GM12878 (cell line): ENCODE measurements at regions not wholly inside any gene's neighbourhood (a gene's known extent, or its start where the extent isn't known, plus 50 kb on each side); places are given as distances from the start of the nearest gene placed in this dataset.

Source experiments
- ATAC-seq: fragments of 200-7000 bp; cut with Tn5 transposase; 3 replicates; pipeline ENCODE4 v1.9.1; 2020; ENCODE audit warnings: mild to moderate bottlenecking, moderate library complexity
- BruUV-seq: library from RNA; stranded (reverse); fragments of 400-500 nt; replicated peaks from 2 replicates; lab custom pipeline; 2021; lab: Mats Ljungman, UMichigan
- CTCF ChIA-PET: fragments of 300-600 bp; sonication (Branson Sonifier 250); formaldehyde crosslinking; extraction: SDS; loops from one replicate; lab custom pipeline; 2021; ENCODE audit warnings: inconsistent platforms; lab: Yijun Ruan, JAX
- POLR2A ChIA-PET: fragments of 350-600 bp; formaldehyde crosslinking; extraction: SDS; loops from one replicate; lab custom pipeline; 2021; ENCODE audit warnings: inconsistent platforms; lab: Charles Lee
- RAD21 ChIA-PET: fragments of 300-600 bp; sonication (Branson Sonifier 250); formaldehyde crosslinking; loops from one replicate; lab custom pipeline; 2023; ENCODE audit warnings: antibody characterized with exemption; ENCODE audit not compliant: unreplicated experiment; lab: Charles Lee
- SMC1A ChIA-PET: fragments of 300-600 bp; sonication (Branson Sonifier 250); formaldehyde crosslinking; loops from one replicate; lab custom pipeline; 2023; ENCODE audit not compliant: unreplicated experiment, uncharacterized antibody; lab: Charles Lee
- DNase-seq: peaks from one replicate; pipeline ENCODE4 v3.0.0-alpha.2; 2011; ENCODE audit warnings: low read depth, low spot score
- FAIRE-seq: peaks from 3 replicates; lab custom pipeline; 2011; peaks lifted over from hg19 to GRCh38; lab: Jason Lieb, UNC
- H2AFZ ChIP-seq: 2 replicates; pipeline ENCODE4 v1.6.0; 2011; ENCODE audit warnings: low read depth, low read length, control low read depth; ENCODE audit not compliant: control insufficient read depth
- H3K27ac ChIP-seq: 2 replicates; pipeline ENCODE4 v1.5.1; 2011; ENCODE audit warnings: control low read depth; ENCODE audit not compliant: control insufficient read depth, insufficient read depth
- H3K27me3 ChIP-seq, 2 experiments: replicated peaks in 1 of 2; 2 replicates each; pipeline versions ENCODE4 v1.6.0 to v1.6.1; 2011; ENCODE audit warnings: low read length in 1 of 2; ENCODE audit not compliant: control insufficient read depth in 2 of 2, insufficient read depth in 2 of 2
- H3K36me3 ChIP-seq, 2 experiments: 2 replicates each; pipeline ENCODE4 v1.5.1; 2011; ENCODE audit warnings: low read length in 1 of 2; ENCODE audit not compliant: control insufficient read depth in 2 of 2, insufficient read depth in 2 of 2
- H3K4me1 ChIP-seq: 2 replicates; pipeline ENCODE4 v1.6.1; 2011; ENCODE audit warnings: mild to moderate bottlenecking, low read length, moderate library complexity, mixed read lengths; ENCODE audit not compliant: control insufficient read depth, insufficient read depth
- H3K4me2 ChIP-seq: 2 replicates; pipeline ENCODE4 v1.6.0; 2011; ENCODE audit warnings: control low read depth; ENCODE audit not compliant: control insufficient read depth, insufficient read depth
- H3K4me3 ChIP-seq: fragments of 200-600 bp; sonication (generic); 2 replicates; pipeline ENCODE4 v1.5.1; 2016
- H3K79me2 ChIP-seq: 2 replicates; pipeline ENCODE4 v1.6.0; 2011; ENCODE audit warnings: low read length; ENCODE audit not compliant: control insufficient read depth, insufficient read depth
- H3K9ac ChIP-seq: 2 replicates; pipeline ENCODE4 v1.8.0; 2011; ENCODE audit warnings: low read length, control low read depth, mixed read lengths; ENCODE audit not compliant: control insufficient read depth, insufficient read depth
- H3K9me3 ChIP-seq: replicated peaks from 3 replicates; pipeline ENCODE4 v1.5.1; 2011; ENCODE audit warnings: mild to moderate bottlenecking, low read length; ENCODE audit not compliant: control insufficient read depth, insufficient read depth
- H4K20me1 ChIP-seq: 2 replicates; pipeline ENCODE4 v1.6.0; 2011; ENCODE audit not compliant: control insufficient read depth, insufficient read depth
- BCL11A ChIP-seq: IDR thresholded peaks from 2 replicates; pipeline ENCODE4 v1.6.1; 2011; ENCODE audit warnings: low read depth, low read length
- CREB1 ChIP-seq: IDR thresholded peaks from 2 replicates; pipeline ENCODE4 v1.6.1; 2012; ENCODE audit warnings: low read depth, mild to moderate bottlenecking, inconsistent platforms
- DPF2 ChIP-seq: fragments of 450-650 bp; IDR thresholded peaks from 2 replicates; pipeline ENCODE4 v1.6.1; 2017; ENCODE audit warnings: mild to moderate bottlenecking
- ETV6 ChIP-seq, 2 experiments: fragments of 450-650 bp in 1 of 2; IDR thresholded peaks in 1 of 2; conservative IDR thresholded peaks in 1 of 2; 2 replicates each; pipeline ENCODE4 v1.6.1; 2014; ENCODE audit warnings: antibody characterized with exemption in 1 of 2, borderline replicate concordance in 1 of 2, low read depth in 1 of 2, mild to moderate bottlenecking in 1 of 2, moderate library complexity in 1 of 2
- HCFC1 ChIP-seq: fragments of 150-350 bp; IDR thresholded peaks from 2 replicates; pipeline ENCODE4 v1.6.1; 2014; ENCODE audit warnings: low read length
- HDAC2 ChIP-seq: fragments of 200-600 bp; sonication (generic); IDR thresholded peaks from 2 replicates; pipeline ENCODE4 v1.6.1; 2017
- HDAC6 ChIP-seq: fragments of 200-600 bp; sonication (generic); IDR thresholded peaks from one replicate; pipeline ENCODE4 v1.8.0; 2017; ENCODE audit warnings: antibody characterized with exemption; ENCODE audit not compliant: unreplicated experiment
- IRF3 ChIP-seq: fragments of 450-650 bp; IDR thresholded peaks from 2 replicates; pipeline ENCODE4 v1.6.1; 2014; ENCODE audit warnings: mild to moderate bottlenecking
- KDM1A ChIP-seq: fragments of 200-600 bp; sonication (generic); IDR thresholded peaks from 2 replicates; pipeline ENCODE4 v1.6.1; 2016; ENCODE audit warnings: borderline replicate concordance
- MLLT1 ChIP-seq: fragments of 450-650 bp; IDR thresholded peaks from 2 replicates; pipeline ENCODE4 v1.6.1; 2016; ENCODE audit warnings: mild to moderate bottlenecking
- NR2F1 ChIP-seq: fragments of 450-650 bp; conservative IDR thresholded peaks from 2 replicates; pipeline ENCODE4 v1.6.1; 2017; ENCODE audit warnings: mild to moderate bottlenecking
- RAD21 ChIP-seq: IDR thresholded peaks from 2 replicates; pipeline ENCODE4 v1.6.1; 2011; ENCODE audit warnings: mild to moderate bottlenecking, low read depth, low read length, moderate library complexity; ENCODE audit not compliant: insufficient read depth
- RAD51 ChIP-seq: fragments of 450-650 bp; IDR thresholded peaks from 2 replicates; pipeline ENCODE4 v1.6.1; 2016; ENCODE audit warnings: moderate library complexity, mild to moderate bottlenecking, inconsistent platforms
- RCOR1 ChIP-seq: conservative IDR thresholded peaks from 2 replicates; pipeline ENCODE4 v1.6.1; 2012; ENCODE audit warnings: low read depth, low read length, improper control_type of control experiment
- WRNIP1 ChIP-seq: IDR thresholded peaks from 2 replicates; pipeline ENCODE4 v1.6.1; 2011; ENCODE audit warnings: low read depth, low read length, improper control_type of control experiment, borderline replicate concordance
- ZBTB33 ChIP-seq: fragments of 450-650 bp; IDR thresholded peaks from 2 replicates; pipeline ENCODE4 v1.6.1; 2017; ENCODE audit warnings: mild to moderate bottlenecking
- ZNF274 ChIP-seq: IDR thresholded peaks from one replicate; pipeline ENCODE4 v1.8.0; 2011; ENCODE audit not compliant: insufficient read length, insufficient read depth
- WGBS: methylation state at CpG from one replicate; pipeline ENCODE4 v1.1.6; 2016; ENCODE audit warnings: low lambda C conversion rate; ENCODE audit not compliant: insufficient replicate concordance, insufficient coverage; ENCODE audit errors: missing lambda C conversion rate; 5-methylcytosine and 5-hydroxymethylcytosine counted together
- in situ Hi-C: fragments of 300-500 bp; cut with MboI; formaldehyde crosslinking; loops from 9 replicates; pipeline ENCODE4 v1.14.3; 2018; ENCODE audit warnings: mixed read lengths
- intact Hi-C: fragments of 100-400 bp; cut with micrococcal nuclease; formaldehyde crosslinking; loops from one replicate; pipeline ENCODE4 v1.14.2; 2022; ENCODE audit not compliant: unreplicated experiment

- Histone ChIP-seq H3K4me3 (no peak overlapping the region), H3K79me2 (no peaks in the 10 kb centered on the region), H3K4me2 (no peak overlapping the region), H3K36me3 (no peaks in the 10 kb centered on the region), H2AFZ (no peak overlapping the region), H3K4me1 (no peaks in the 10 kb centered on the region), H3K9ac (no peak overlapping the region), H3K9me3 (no peaks in the 10 kb centered on the region), H3K27me3 (no peaks in the 10 kb centered on the region), H4K20me1 (no peaks in the 10 kb centered on the region), H3K27ac (no peak overlapping the region)
- CTCF ChIA-PET = no interaction called here
- no TSS peak for BruUV-seq
- POLR2A ChIA-PET = no interaction called here
- TF ChIP-seq RCOR1 (no peak), RAD51 (no peak), HDAC6 (no peak), KDM1A (no peak)
- RAD21 ChIA-PET = no interaction called here
- in situ Hi-C loops = no loop called here
- FAIRE-seq (no peak), DNase-seq (no peak), ATAC-seq (no peak)
- 60% methylated on average over 13 of the region's 13 CpGs for WGBS
- SMC1A ChIA-PET = no interaction called here
- intact Hi-C loops = no loop called here
Measured at GRCh38 chr2:106978647-106979046, 92.7 kb upstream of the ST6GAL2 start.

GRCh38 chr2:106981491-106981890 is 95.5 kb upstream of the ST6GAL2 start:
- RAD21 ChIA-PET = no interaction called here
- H3K36me3 ChIP-seq = no peaks in the 10 kb centered on the region
- no peak for TF ChIP-seq HDAC2
- TF ChIP-seq ETV6 (conservative IDR thresholded peaks at IDR 0.05 in 1 of 2, IDR thresholded peaks at IDR 0.05 in 1 of 2; ENCODE audit: borderline replicate concordance in 1 of 2, low read depth in 1 of 2) = no peak
- TF ChIP-seq ZNF274 = no peak
- TF ChIP-seq ZBTB33 = no peak
- no peak for TF ChIP-seq IRF3
- no peak for TF ChIP-seq CREB1
- no peak for TF ChIP-seq NR2F1
- no peak for TF ChIP-seq MLLT1
- no peak for TF ChIP-seq BCL11A
- TF ChIP-seq WRNIP1 = no peak
- no peak for TF ChIP-seq DPF2
- TF ChIP-seq HCFC1 = no peak
- no peak for TF ChIP-seq RAD21

More at GRCh38 chr2:106981491-106981890, 95.5 kb upstream of the ST6GAL2 start:
- ATAC-seq (no peak), FAIRE-seq (no peak), DNase-seq (no peak)
- ChIA-PET POLR2A (no interaction called here), CTCF (interaction anchor here (1.4 kb wide), 1 partner anchor 14 kb away, joined by 3 read pairs; no protein-coding TSS in a partner anchor), SMC1A (no interaction called here)
- BruUV-seq = no TSS peak
- H3K4me2 ChIP-seq = no peak overlapping the region
- no peaks in the 10 kb centered on the region for H3K27me3 ChIP-seq
- H3K79me2 ChIP-seq = no peaks in the 10 kb centered on the region
- H3K9me3 ChIP-seq = no peaks in the 10 kb centered on the region
- H2AFZ ChIP-seq = no peak overlapping the region
- H3K27ac ChIP-seq = no peak overlapping the region
- no peaks in the 10 kb centered on the region for H3K4me1 ChIP-seq
- H4K20me1 ChIP-seq = no peaks in the 10 kb centered on the region
- no peak overlapping the region for H3K4me3 ChIP-seq
- H3K9ac ChIP-seq = no peak overlapping the region
- in situ Hi-C loops = no loop called here
- 0% methylated on average over 1 of the region's 1 CpG for WGBS
- intact Hi-C loops = no loop called here
